SK-N-SH treated with all-trans-retinoic acid at 6 μM for 48 hours (cell line): ENCODE measurements at regions not wholly inside any gene's neighbourhood (a gene's known extent, or its start where the extent isn't known, plus 50 kb on each side); places are given as distances from the start of the nearest gene placed in this dataset.
A peak's percentile ranks its signal among the peaks of the same experiment; 100 is the strongest.

ENCODE experiments used
- ATAC-seq: fragments of 200-7000 bp; cut with Tn5 transposase; 3 replicates; pipeline ENCODE4 v1.9.1; 2020; ENCODE audit warnings: mild to moderate bottlenecking, moderate library complexity
- ARNTL ChIP-seq: fragments of 450-650 bp; formaldehyde crosslinking; IDR thresholded peaks from 2 replicates; pipeline ENCODE4 v1.5.0; 2020; ENCODE audit warnings: low read depth, mild to moderate bottlenecking, moderate library complexity, borderline replicate concordance
- BACH2 ChIP-seq: fragments of 250-450 bp; sonication (Bioruptor Pico); IDR thresholded peaks from 2 replicates; pipeline ENCODE4 v1.9.0; 2021; ENCODE audit warnings: mild to moderate bottlenecking, borderline replicate concordance
- CSDC2 ChIP-seq: fragments of 250-450 bp; sonication (Bioruptor Pico); IDR thresholded peaks from 2 replicates; pipeline ENCODE4 v1.5.0; 2020; ENCODE audit warnings: mild to moderate bottlenecking, moderate library complexity
- ESRRG ChIP-seq: fragments of 250-450 bp; sonication (Bioruptor Pico); IDR thresholded peaks from 2 replicates; pipeline ENCODE4 v1.6.1; 2021; ENCODE audit warnings: mild to moderate bottlenecking
- ISL1 ChIP-seq: fragments of 250-450 bp; sonication (Bioruptor Pico); IDR thresholded peaks from 2 replicates; pipeline ENCODE4 v2.1.2; 2022; ENCODE audit warnings: mild to moderate bottlenecking, moderate library complexity
- OSR1 ChIP-seq: fragments of 250-450 bp; sonication (Bioruptor Pico); IDR thresholded peaks from 2 replicates; pipeline ENCODE4 v1.8.0; 2022; ENCODE audit warnings: moderate library complexity, mild to moderate bottlenecking, inconsistent platforms
- RARB ChIP-seq: fragments of 250-450 bp; sonication (Bioruptor Pico); IDR thresholded peaks from 2 replicates; pipeline ENCODE4 v1.8.0; 2021; ENCODE audit warnings: mild to moderate bottlenecking, moderate library complexity
- SNAI2 ChIP-seq: fragments of 250-450 bp; sonication (Bioruptor Pico); IDR thresholded peaks from 2 replicates; pipeline ENCODE4 v1.5.0; 2020; ENCODE audit warnings: mild to moderate bottlenecking, moderate library complexity
- TCF4 ChIP-seq: fragments of 250-450 bp; sonication (Bioruptor Pico); IDR thresholded peaks from 2 replicates; pipeline ENCODE4 v1.8.0; 2021; ENCODE audit warnings: mild to moderate bottlenecking, moderate library complexity, borderline replicate concordance
- TOX ChIP-seq: fragments of 250-450 bp; sonication (Bioruptor Pico); IDR thresholded peaks from 2 replicates; pipeline ENCODE4 v1.8.0; 2021; ENCODE audit warnings: mild to moderate bottlenecking, moderate library complexity, borderline replicate concordance
- ZC3H10 ChIP-seq: fragments of 250-450 bp; sonication (Bioruptor Pico); IDR thresholded peaks from 2 replicates; pipeline ENCODE4 v1.5.1; 2021; ENCODE audit warnings: mild to moderate bottlenecking, moderate library complexity
- ZFP3 ChIP-seq: fragments of 250-450 bp; sonication (Bioruptor Pico); IDR thresholded peaks from 2 replicates; pipeline ENCODE4 v1.5.0; 2020; ENCODE audit warnings: mild to moderate bottlenecking, moderate library complexity
- ZFP30 ChIP-seq: fragments of 450-650 bp; formaldehyde crosslinking; IDR thresholded peaks from 2 replicates; pipeline ENCODE4 v1.5.0; 2022; ENCODE audit warnings: mild to moderate bottlenecking, moderate library complexity
- ZNF565 ChIP-seq: fragments of 450-650 bp; formaldehyde crosslinking; conservative IDR thresholded peaks from 2 replicates; pipeline ENCODE4 v1.5.0; 2020; ENCODE audit warnings: low read depth, mild to moderate bottlenecking, moderate library complexity
- ZNF70 ChIP-seq: fragments of 450-650 bp; formaldehyde crosslinking; IDR thresholded peaks from 2 replicates; pipeline ENCODE4 v1.5.0; 2020; ENCODE audit warnings: mild to moderate bottlenecking, moderate library complexity
- ZNF8 ChIP-seq: fragments of 450-650 bp; formaldehyde crosslinking; IDR thresholded peaks from 2 replicates; pipeline ENCODE4 v1.5.0; 2020; ENCODE audit warnings: mild to moderate bottlenecking, moderate library complexity
- TF ChIP-seq, protein P1 (sequence below): fragments of 250-450 bp; sonication (Bioruptor Pico); IDR thresholded peaks from 2 replicates; pipeline ENCODE4 v1.5.1; 2020; ENCODE audit warnings: low read depth, mild to moderate bottlenecking, moderate library complexity
- TF ChIP-seq, protein P2 (sequence below): fragments of 250-450 bp; sonication (Bioruptor Pico); IDR thresholded peaks from 2 replicates; pipeline ENCODE4 v1.8.0; 2020; ENCODE audit warnings: mild to moderate bottlenecking, moderate library complexity, borderline replicate concordance
- TF ChIP-seq, protein P3 (sequence below): fragments of 250-450 bp; sonication (Bioruptor Pico); IDR thresholded peaks from 2 replicates; pipeline ENCODE4 v1.5.1; 2021; ENCODE audit warnings: mild to moderate bottlenecking, moderate library complexity
- TF ChIP-seq, protein P4 (sequence below): fragments of 250-450 bp; sonication (Bioruptor Pico); IDR thresholded peaks from 2 replicates; pipeline ENCODE4 v1.5.0; 2020; ENCODE audit warnings: mild to moderate bottlenecking, moderate library complexity

DNA sequence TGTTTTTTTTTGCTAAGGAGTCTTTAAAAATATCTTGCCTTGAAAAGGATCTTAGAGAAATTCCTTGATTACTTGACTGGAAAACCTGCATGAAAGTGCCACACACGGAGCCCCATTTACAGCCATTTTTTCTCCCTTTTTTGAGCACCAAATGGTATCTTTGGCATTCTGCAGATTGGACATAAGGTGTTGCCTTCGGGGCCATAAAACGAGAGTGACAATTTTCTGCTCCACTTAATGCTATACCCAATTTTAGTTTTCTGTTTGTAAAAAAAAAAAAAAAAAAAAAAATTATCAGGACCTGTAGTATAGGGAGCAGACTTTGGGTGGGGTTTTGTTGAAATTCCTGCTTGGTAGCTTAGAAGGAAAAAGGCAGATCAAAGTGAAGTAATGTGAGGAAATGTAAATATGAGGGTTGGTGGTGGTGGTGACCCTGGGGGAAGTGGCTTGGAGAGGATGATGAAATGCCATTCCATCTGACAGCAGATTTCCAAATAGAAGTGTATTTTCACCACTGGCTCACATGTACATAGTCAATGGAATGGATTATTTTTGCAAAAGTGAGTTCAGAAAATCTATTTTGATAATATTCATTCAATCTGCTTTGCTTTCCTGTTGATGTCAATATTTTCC is 212.1 kb upstream of the SOX4 start:
- TF ChIP-seq RARB (CRISPR knock-in tag) (no peak), SNAI2 (CRISPR knock-in tag) (no peak), TOX (CRISPR knock-in tag) (no peak)
- TF ChIP-seq, protein P1, sequence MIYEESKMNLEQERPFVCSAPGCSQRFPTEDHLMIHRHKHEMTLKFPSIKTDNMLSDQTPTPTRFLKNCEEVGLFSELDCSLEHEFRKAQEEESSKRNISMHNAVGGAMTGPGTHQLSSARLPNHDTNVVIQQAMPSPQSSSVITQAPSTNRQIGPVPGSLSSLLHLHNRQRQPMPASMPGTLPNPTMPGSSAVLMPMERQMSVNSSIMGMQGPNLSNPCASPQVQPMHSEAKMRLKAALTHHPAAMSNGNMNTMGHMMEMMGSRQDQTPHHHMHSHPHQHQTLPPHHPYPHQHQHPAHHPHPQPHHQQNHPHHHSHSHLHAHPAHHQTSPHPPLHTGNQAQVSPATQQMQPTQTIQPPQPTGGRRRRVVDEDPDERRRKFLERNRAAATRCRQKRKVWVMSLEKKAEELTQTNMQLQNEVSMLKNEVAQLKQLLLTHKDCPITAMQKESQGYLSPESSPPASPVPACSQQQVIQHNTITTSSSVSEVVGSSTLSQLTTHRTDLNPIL = no peak
- no peak for ATAC-seq

DNA sequence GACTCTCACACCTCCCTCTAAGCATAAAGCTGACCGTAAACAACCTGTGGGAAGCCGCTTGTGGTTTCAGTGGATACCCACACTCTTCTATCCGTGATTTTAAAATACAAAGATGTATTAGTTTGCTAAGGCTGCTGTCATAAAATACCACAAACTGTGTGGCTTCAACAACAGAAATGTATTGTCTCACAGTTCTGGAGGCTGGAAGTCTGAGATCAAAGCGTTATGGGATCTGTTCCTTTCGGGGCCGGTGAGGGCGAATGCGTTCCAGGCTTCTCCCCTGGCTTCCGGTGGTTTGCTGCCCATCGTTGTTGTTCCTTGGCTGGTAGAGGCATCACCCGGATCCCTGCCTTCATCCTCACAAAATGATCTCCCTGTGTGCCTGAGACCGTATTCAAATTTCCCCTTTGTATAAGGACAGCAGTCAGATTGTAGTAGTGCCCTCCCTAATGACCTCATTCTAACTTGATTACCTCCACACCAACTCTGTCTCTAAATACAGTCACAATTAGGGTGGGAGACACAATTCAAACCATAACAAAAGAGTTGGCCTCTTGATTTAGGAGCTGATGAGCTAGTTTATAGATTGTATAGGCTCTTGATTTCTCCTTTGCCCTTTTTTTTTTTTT is 210.6 kb upstream of the SOX4 start:
- ATAC-seq = peak; percentile 44; the same call in 1 of the 3 replicates
- TF ChIP-seq ARNTL (CRISPR knock-in tag) = no peak
- no peak for TF ChIP-seq TCF4 (CRISPR knock-in tag)
- TF ChIP-seq, protein P2, sequence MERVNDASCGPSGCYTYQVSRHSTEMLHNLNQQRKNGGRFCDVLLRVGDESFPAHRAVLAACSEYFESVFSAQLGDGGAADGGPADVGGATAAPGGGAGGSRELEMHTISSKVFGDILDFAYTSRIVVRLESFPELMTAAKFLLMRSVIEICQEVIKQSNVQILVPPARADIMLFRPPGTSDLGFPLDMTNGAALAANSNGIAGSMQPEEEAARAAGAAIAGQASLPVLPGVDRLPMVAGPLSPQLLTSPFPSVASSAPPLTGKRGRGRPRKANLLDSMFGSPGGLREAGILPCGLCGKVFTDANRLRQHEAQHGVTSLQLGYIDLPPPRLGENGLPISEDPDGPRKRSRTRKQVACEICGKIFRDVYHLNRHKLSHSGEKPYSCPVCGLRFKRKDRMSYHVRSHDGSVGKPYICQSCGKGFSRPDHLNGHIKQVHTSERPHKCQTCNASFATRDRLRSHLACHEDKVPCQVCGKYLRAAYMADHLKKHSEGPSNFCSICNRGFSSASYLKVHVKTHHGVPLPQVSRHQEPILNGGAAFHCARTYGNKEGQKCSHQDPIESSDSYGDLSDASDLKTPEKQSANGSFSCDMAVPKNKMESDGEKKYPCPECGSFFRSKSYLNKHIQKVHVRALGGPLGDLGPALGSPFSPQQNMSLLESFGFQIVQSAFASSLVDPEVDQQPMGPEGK (CRISPR knock-in tag) = no peak
- TF ChIP-seq TOX (CRISPR knock-in tag) = no peak
- TF ChIP-seq ZNF565 (CRISPR knock-in tag) = no peak
- TF ChIP-seq OSR1 (CRISPR knock-in tag) = no peak
- TF ChIP-seq ESRRG (CRISPR knock-in tag) = no peak
- TF ChIP-seq BACH2 = no peak
- TF ChIP-seq ISL1 (CRISPR knock-in tag) = no peak
- no peak for TF ChIP-seq CSDC2
- TF ChIP-seq ZNF70 (CRISPR knock-in tag) = no peak
- TF ChIP-seq, protein P3, sequence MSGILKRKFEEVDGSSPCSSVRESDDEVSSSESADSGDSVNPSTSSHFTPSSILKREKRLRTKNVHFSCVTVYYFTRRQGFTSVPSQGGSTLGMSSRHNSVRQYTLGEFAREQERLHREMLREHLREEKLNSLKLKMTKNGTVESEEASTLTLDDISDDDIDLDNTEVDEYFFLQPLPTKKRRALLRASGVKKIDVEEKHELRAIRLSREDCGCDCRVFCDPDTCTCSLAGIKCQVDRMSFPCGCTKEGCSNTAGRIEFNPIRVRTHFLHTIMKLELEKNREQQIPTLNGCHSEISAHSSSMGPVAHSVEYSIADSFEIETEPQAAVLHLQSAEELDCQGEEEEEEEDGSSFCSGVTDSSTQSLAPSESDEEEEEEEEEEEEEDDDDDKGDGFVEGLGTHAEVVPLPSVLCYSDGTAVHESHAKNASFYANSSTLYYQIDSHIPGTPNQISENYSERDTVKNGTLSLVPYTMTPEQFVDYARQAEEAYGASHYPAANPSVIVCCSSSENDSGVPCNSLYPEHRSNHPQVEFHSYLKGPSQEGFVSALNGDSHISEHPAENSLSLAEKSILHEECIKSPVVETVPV (CRISPR knock-in tag) = no peak
- TF ChIP-seq SNAI2 (CRISPR knock-in tag) = no peak
- no peak for TF ChIP-seq ZNF8 (CRISPR knock-in tag)
- TF ChIP-seq ZFP30 (CRISPR knock-in tag) = no peak
- TF ChIP-seq, protein P4, sequence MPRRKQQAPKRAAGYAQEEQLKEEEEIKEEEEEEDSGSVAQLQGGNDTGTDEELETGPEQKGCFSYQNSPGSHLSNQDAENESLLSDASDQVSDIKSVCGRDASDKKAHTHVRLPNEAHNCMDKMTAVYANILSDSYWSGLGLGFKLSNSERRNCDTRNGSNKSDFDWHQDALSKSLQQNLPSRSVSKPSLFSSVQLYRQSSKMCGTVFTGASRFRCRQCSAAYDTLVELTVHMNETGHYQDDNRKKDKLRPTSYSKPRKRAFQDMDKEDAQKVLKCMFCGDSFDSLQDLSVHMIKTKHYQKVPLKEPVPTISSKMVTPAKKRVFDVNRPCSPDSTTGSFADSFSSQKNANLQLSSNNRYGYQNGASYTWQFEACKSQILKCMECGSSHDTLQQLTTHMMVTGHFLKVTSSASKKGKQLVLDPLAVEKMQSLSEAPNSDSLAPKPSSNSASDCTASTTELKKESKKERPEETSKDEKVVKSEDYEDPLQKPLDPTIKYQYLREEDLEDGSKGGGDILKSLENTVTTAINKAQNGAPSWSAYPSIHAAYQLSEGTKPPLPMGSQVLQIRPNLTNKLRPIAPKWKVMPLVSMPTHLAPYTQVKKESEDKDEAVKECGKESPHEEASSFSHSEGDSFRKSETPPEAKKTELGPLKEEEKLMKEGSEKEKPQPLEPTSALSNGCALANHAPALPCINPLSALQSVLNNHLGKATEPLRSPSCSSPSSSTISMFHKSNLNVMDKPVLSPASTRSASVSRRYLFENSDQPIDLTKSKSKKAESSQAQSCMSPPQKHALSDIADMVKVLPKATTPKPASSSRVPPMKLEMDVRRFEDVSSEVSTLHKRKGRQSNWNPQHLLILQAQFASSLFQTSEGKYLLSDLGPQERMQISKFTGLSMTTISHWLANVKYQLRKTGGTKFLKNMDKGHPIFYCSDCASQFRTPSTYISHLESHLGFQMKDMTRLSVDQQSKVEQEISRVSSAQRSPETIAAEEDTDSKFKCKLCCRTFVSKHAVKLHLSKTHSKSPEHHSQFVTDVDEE (CRISPR knock-in tag) = no peak; the same call in 1 of the 2 replicates
- TF ChIP-seq ZC3H10 (CRISPR knock-in tag) = no peak
- no peak for TF ChIP-seq RARB (CRISPR knock-in tag)

DNA sequence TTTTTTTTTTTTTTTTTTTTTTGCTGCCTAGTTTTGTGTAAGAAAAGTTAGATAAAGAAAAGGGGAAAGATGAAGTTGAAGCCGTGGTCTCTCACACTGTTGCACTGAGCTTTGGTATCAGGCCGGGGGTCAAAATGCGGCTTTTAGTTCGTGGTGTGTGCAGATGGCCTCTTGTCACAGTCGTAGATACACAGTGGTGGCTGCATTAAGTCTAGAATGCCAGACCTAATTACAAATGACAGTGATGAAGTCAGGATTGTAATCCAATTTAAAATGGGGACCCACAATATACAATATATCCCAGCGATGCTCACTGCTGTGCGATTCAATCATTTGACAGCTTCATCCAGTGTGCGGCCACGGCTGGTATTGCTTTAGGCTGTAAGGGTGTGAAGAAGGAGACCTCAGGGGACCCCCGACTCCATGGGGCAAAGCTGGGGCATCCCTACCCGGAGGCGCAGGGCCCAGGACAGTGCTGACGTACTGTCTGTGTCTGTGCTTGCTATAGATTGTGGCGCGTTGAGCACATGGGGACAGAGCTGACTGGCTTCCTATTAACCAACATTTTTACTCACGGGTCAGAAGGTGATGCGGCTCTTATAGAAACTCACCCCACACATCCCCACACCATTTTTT is 210.0 kb upstream of the SOX4 start:
- ATAC-seq = peak; percentile 73
- TF ChIP-seq ZNF70 (CRISPR knock-in tag) (no peak), RARB (CRISPR knock-in tag) (no peak), TCF4 (CRISPR knock-in tag) (peak; percentile 86; the same call in 1 of the 2 replicates), BACH2 (no peak), ZNF8 (CRISPR knock-in tag) (no peak), ZFP3 (CRISPR knock-in tag) (no peak), ESRRG (CRISPR knock-in tag) (no peak), ZC3H10 (CRISPR knock-in tag) (no peak), ZFP30 (CRISPR knock-in tag) (no peak), TOX (CRISPR knock-in tag) (no peak), ARNTL (CRISPR knock-in tag) (no peak), ISL1 (CRISPR knock-in tag) (no peak), CSDC2 (no peak), OSR1 (CRISPR knock-in tag) (no peak), SNAI2 (CRISPR knock-in tag) (no peak)
- TF ChIP-seq, protein P4 (CRISPR knock-in tag) = peak; percentile 78; the same call in 1 of the 2 replicates
- TF ChIP-seq, protein P2 (CRISPR knock-in tag) = no peak
